ENCODE measurements at regions not wholly inside any gene's neighbourhood (a gene's known extent, or its start where the extent isn't known, plus 50 kb on each side); places are given as distances from the start of the nearest gene placed in this dataset.
"Not testable (repeated sequence)": the region's sequence is repeated elsewhere in the genome, so short reads cannot be mapped to it uniquely, and the experiment has no call there.

- no peaks in the 10 kb centered on the region for H3K36me3 Mint-ChIP-seq (ENCODE audit: low read depth)
- H3K27me3 Mint-ChIP-seq (ENCODE audit: low read depth): peaks cover 20% of the 10 kb centered on the region
- DNase-seq (ENCODE audit: low spot score): no peak
- peaks cover 4% of the 10 kb centered on the region for H3K4me1 Mint-ChIP-seq (ENCODE audit: low read depth)
- no peaks in the 10 kb centered on the region for H3K9me3 Mint-ChIP-seq
- H3K4me3 Mint-ChIP-seq: no peak overlapping the region
- no peak overlapping the region for H3K27ac Mint-ChIP-seq
Measured at GRCh38 chr10:6699336-6699735, 119.3 kb upstream of the PRKCQ start.

- H3K27ac Mint-ChIP-seq: no peak overlapping the region
Measured at GRCh38 chr10:6695519-6695918, 115.4 kb upstream of the PRKCQ start.

GRCh38 chr10:6694447-6695140 is 114.5 kb upstream of the PRKCQ start:
- peaks cover 4% of the 10 kb centered on the region for H3K4me1 Mint-ChIP-seq (ENCODE audit: low read depth)
- H3K36me3 Mint-ChIP-seq (ENCODE audit: low read depth): no peaks in the 10 kb centered on the region
- peaks cover 18% of the 10 kb centered on the region for H3K27me3 Mint-ChIP-seq (ENCODE audit: low read depth)
- no peak overlapping the region for H3K4me3 Mint-ChIP-seq
- H3K27ac Mint-ChIP-seq: no peak overlapping the region
- DNase-seq (ENCODE audit: low spot score): peak; percentile 10
- H3K9me3 Mint-ChIP-seq: no peaks in the 10 kb centered on the region

More at GRCh38 chr10:6695519-6695918, 115.4 kb upstream of the PRKCQ start:
- Mint-ChIP-seq H3K27me3 (ENCODE audit: low read depth) (peaks cover 18% of the 10 kb centered on the region), H3K4me1 (ENCODE audit: low read depth) (peaks cover 4% of the 10 kb centered on the region), H3K9me3 (no peaks in the 10 kb centered on the region), H3K36me3 (ENCODE audit: low read depth) (no peaks in the 10 kb centered on the region), H3K4me3 (no peak overlapping the region)
- DNase-seq (ENCODE audit: low spot score): no peak

- Mint-ChIP-seq H3K36me3 (ENCODE audit: low read depth) (no peaks in the 10 kb centered on the region), H3K4me3 (no peak overlapping the region), H3K27me3 (ENCODE audit: low read depth) (peaks cover 12% of the 10 kb centered on the region), H3K27ac (no peak overlapping the region), H3K9me3 (no peaks in the 10 kb centered on the region), H3K4me1 (ENCODE audit: low read depth) (peaks cover 10% of the 10 kb centered on the region)
- no peak for DNase-seq (ENCODE audit: low spot score)
Measured at GRCh38 chr10:6692856-6693255, 112.8 kb upstream of the PRKCQ start.

GRCh38 chr10:6692103-6692502 is 112.0 kb upstream of the PRKCQ start:
- DNase-seq (ENCODE audit: low spot score): no peak
- Mint-ChIP-seq H3K27me3 (ENCODE audit: low read depth) (peaks cover 12% of the 10 kb centered on the region), H3K27ac (no peak overlapping the region), H3K36me3 (ENCODE audit: low read depth) (no peaks in the 10 kb centered on the region), H3K9me3 (no peaks in the 10 kb centered on the region), H3K4me1 (ENCODE audit: low read depth) (peaks cover 10% of the 10 kb centered on the region), H3K4me3 (no peak overlapping the region)

- H3K36me3 Mint-ChIP-seq (ENCODE audit: low read depth): no peaks in the 10 kb centered on the region
- H3K9me3 Mint-ChIP-seq: no peaks in the 10 kb centered on the region
- H3K4me1 Mint-ChIP-seq (ENCODE audit: low read depth): peaks cover 6% of the 10 kb centered on the region
- no peak for DNase-seq (ENCODE audit: low spot score)
- no peak overlapping the region for H3K27ac Mint-ChIP-seq
- no peak overlapping the region for H3K4me3 Mint-ChIP-seq
- peaks cover 15% of the 10 kb centered on the region for H3K27me3 Mint-ChIP-seq (ENCODE audit: low read depth)
Measured at GRCh38 chr10:6689036-6689435, 109.0 kb upstream of the PRKCQ start.

- Mint-ChIP-seq H3K36me3 (ENCODE audit: low read depth) (no peaks in the 10 kb centered on the region), H3K4me1 (ENCODE audit: low read depth) (peaks cover 4% of the 10 kb centered on the region), H3K27ac (no peak overlapping the region), H3K27me3 (ENCODE audit: low read depth) (peaks cover 55% of the 10 kb centered on the region), H3K9me3 (no peaks in the 10 kb centered on the region), H3K4me3 (no peak overlapping the region)
- no peak for DNase-seq (ENCODE audit: low spot score)
Measured at GRCh38 chr10:6680735-6681134, 100.7 kb upstream of the PRKCQ start.

- Mint-ChIP-seq H3K9me3 (no peaks in the 10 kb centered on the region), H3K36me3 (ENCODE audit: low read depth) (no peaks in the 10 kb centered on the region), H3K4me3 (no peak overlapping the region), H3K27me3 (ENCODE audit: low read depth) (peaks cover 58% of the 10 kb centered on the region), H3K27ac (no peak overlapping the region), H3K4me1 (ENCODE audit: low read depth) (peaks cover 4% of the 10 kb centered on the region)
- DNase-seq (ENCODE audit: low spot score): no peak
Measured at GRCh38 chr10:6678956-6679355, 98.9 kb upstream of the PRKCQ start.

GRCh38 chr10:6678211-6678803 is 98.2 kb upstream of the PRKCQ start:
- Mint-ChIP-seq H3K27ac (no peak overlapping the region), H3K4me1 (ENCODE audit: low read depth) (peaks cover 4% of the 10 kb centered on the region), H3K36me3 (ENCODE audit: low read depth) (no peaks in the 10 kb centered on the region), H3K4me3 (no peak overlapping the region), H3K27me3 (ENCODE audit: low read depth) (peaks cover 52% of the 10 kb centered on the region), H3K9me3 (no peaks in the 10 kb centered on the region)
- DNase-seq (ENCODE audit: low spot score): peak; percentile 48

- H3K27me3 Mint-ChIP-seq (ENCODE audit: low read depth): peaks cover 42% of the 10 kb centered on the region
- H3K9me3 Mint-ChIP-seq; H3K36me3 Mint-ChIP-seq (ENCODE audit: low read depth); H3K4me3 Mint-ChIP-seq; H3K4me1 Mint-ChIP-seq (ENCODE audit: low read depth); DNase-seq (ENCODE audit: low spot score); H3K27ac Mint-ChIP-seq: not testable (repeated sequence)
Measured at GRCh38 chr10:6677129-6677528, 97.1 kb upstream of the PRKCQ start.

GRCh38 chr10:6674291-6674690 is 94.2 kb upstream of the PRKCQ start:
- H3K27me3 Mint-ChIP-seq (ENCODE audit: low read depth): peaks cover 25% of the 10 kb centered on the region
- DNase-seq (ENCODE audit: low spot score): no peak
- H3K4me3 Mint-ChIP-seq: no peak overlapping the region
- H3K4me1 Mint-ChIP-seq (ENCODE audit: low read depth): peaks cover 6% of the 10 kb centered on the region
- no peaks in the 10 kb centered on the region for H3K9me3 Mint-ChIP-seq
- no peak overlapping the region for H3K27ac Mint-ChIP-seq
- no peaks in the 10 kb centered on the region for H3K36me3 Mint-ChIP-seq (ENCODE audit: low read depth)

- Mint-ChIP-seq H3K27ac (no peak overlapping the region), H3K27me3 (ENCODE audit: low read depth) (peaks cover 18% of the 10 kb centered on the region), H3K9me3 (no peaks in the 10 kb centered on the region), H3K4me3 (no peak overlapping the region), H3K4me1 (ENCODE audit: low read depth) (peaks cover 18% of the 10 kb centered on the region), H3K36me3 (ENCODE audit: low read depth) (no peaks in the 10 kb centered on the region)
- no peak for DNase-seq (ENCODE audit: low spot score)
Measured at GRCh38 chr10:6671976-6672375, 91.9 kb upstream of the PRKCQ start.

GRCh38 chr10:6669269-6669859 is 89.3 kb upstream of the PRKCQ start:
- Mint-ChIP-seq H3K36me3 (ENCODE audit: low read depth) (no peaks in the 10 kb centered on the region), H3K27me3 (ENCODE audit: low read depth) (peaks cover 13% of the 10 kb centered on the region), H3K4me1 (ENCODE audit: low read depth) (peaks cover 33% of the 10 kb centered on the region), H3K9me3 (no peaks in the 10 kb centered on the region), H3K27ac (no peak overlapping the region), H3K4me3 (no peak overlapping the region)
- DNase-seq (ENCODE audit: low spot score): no peak

- peaks cover 37% of the 10 kb centered on the region for H3K4me1 Mint-ChIP-seq (ENCODE audit: low read depth)
- peaks cover 12% of the 10 kb centered on the region for H3K27me3 Mint-ChIP-seq (ENCODE audit: low read depth)
- no peak overlapping the region for H3K4me3 Mint-ChIP-seq
- no peaks in the 10 kb centered on the region for H3K9me3 Mint-ChIP-seq
- DNase-seq (ENCODE audit: low spot score): no peak
- peaks cover 3% of the 10 kb centered on the region for H3K36me3 Mint-ChIP-seq (ENCODE audit: low read depth)
- peak overlapping the region; percentile 2 for H3K27ac Mint-ChIP-seq
Measured at GRCh38 chr10:6667679-6668270, 87.7 kb upstream of the PRKCQ start.

Data from T-helper 2 cell treated with Interferon-gamma antibody and Interleukin-4, amounts not matched to agents 5 μg/mL and 100 μg/mL, for 36 hours (primary cell).